ENCODE measurements at regions not wholly inside any gene's neighbourhood (a gene's known extent, or its start where the extent isn't known, plus 50 kb on each side); places are given as distances from the start of the nearest gene placed in this dataset.

GRCh38 chr13:107239213-107239612 lies 671.3 kb upstream of the ARGLU1 start:
- no peaks in the 10 kb centered on the region for H3K36me3 Mint-ChIP-seq (ENCODE audit: insufficient read depth)
- no peaks in the 10 kb centered on the region for H3K4me1 Mint-ChIP-seq (ENCODE audit: low read depth)
- H3K4me3 Mint-ChIP-seq (ENCODE audit: low read depth): no peak overlapping the region
- no peak for DNase-seq (ENCODE audit: low spot score, unreplicated experiment)
- peaks cover 4% of the 10 kb centered on the region for H3K27me3 Mint-ChIP-seq
- no peak overlapping the region for H3K27ac Mint-ChIP-seq
- no peaks in the 10 kb centered on the region for H3K9me3 Mint-ChIP-seq (ENCODE audit: low read depth)
- no peak for TF ChIP-seq CTCF (IDR thresholded peaks at IDR 0.05; ENCODE audit: unreplicated experiment)

- H3K4me1 Mint-ChIP-seq (ENCODE audit: low read depth): no peaks in the 10 kb centered on the region
- H3K4me3 Mint-ChIP-seq (ENCODE audit: low read depth): no peak overlapping the region
- no peak for DNase-seq (ENCODE audit: low spot score, unreplicated experiment)
- H3K27me3 Mint-ChIP-seq: peaks cover 4% of the 10 kb centered on the region
- H3K36me3 Mint-ChIP-seq (ENCODE audit: insufficient read depth): no peaks in the 10 kb centered on the region
- H3K27ac Mint-ChIP-seq: no peak overlapping the region
- TF ChIP-seq CTCF (IDR thresholded peaks at IDR 0.05; ENCODE audit: unreplicated experiment): no peak
- no peaks in the 10 kb centered on the region for H3K9me3 Mint-ChIP-seq (ENCODE audit: low read depth)
Measured at GRCh38 chr13:107238262-107238981, 670.5 kb upstream of the ARGLU1 start.

GRCh38 chr13:107234319-107235073 lies 666.6 kb upstream of the ARGLU1 start:
- DNase-seq (ENCODE audit: low spot score, unreplicated experiment): no peak
- H3K27ac Mint-ChIP-seq: no peak overlapping the region
- H3K4me1 Mint-ChIP-seq (ENCODE audit: low read depth): no peaks in the 10 kb centered on the region
- H3K9me3 Mint-ChIP-seq (ENCODE audit: low read depth): no peaks in the 10 kb centered on the region
- no peak for TF ChIP-seq CTCF (IDR thresholded peaks at IDR 0.05; ENCODE audit: unreplicated experiment)
- no peak overlapping the region for H3K4me3 Mint-ChIP-seq (ENCODE audit: low read depth)
- peaks cover 4% of the 10 kb centered on the region for H3K27me3 Mint-ChIP-seq
- H3K36me3 Mint-ChIP-seq (ENCODE audit: insufficient read depth): no peaks in the 10 kb centered on the region

GRCh38 chr13:107233541-107233940 lies 665.6 kb upstream of the ARGLU1 start:
- TF ChIP-seq CTCF (IDR thresholded peaks at IDR 0.05; ENCODE audit: unreplicated experiment): no peak
- no peaks in the 10 kb centered on the region for H3K36me3 Mint-ChIP-seq (ENCODE audit: insufficient read depth)
- H3K4me1 Mint-ChIP-seq (ENCODE audit: low read depth): no peaks in the 10 kb centered on the region
- no peak overlapping the region for H3K27ac Mint-ChIP-seq
- no peak for DNase-seq (ENCODE audit: low spot score, unreplicated experiment)
- no peak overlapping the region for H3K4me3 Mint-ChIP-seq (ENCODE audit: low read depth)
- H3K27me3 Mint-ChIP-seq: peaks cover 4% of the 10 kb centered on the region
- no peaks in the 10 kb centered on the region for H3K9me3 Mint-ChIP-seq (ENCODE audit: low read depth)

- no peak for DNase-seq (ENCODE audit: low spot score, unreplicated experiment)
- H3K4me1 Mint-ChIP-seq (ENCODE audit: low read depth): no peaks in the 10 kb centered on the region
- no peak overlapping the region for H3K27ac Mint-ChIP-seq
- H3K4me3 Mint-ChIP-seq (ENCODE audit: low read depth): no peak overlapping the region
- H3K9me3 Mint-ChIP-seq (ENCODE audit: low read depth): no peaks in the 10 kb centered on the region
- peaks cover 4% of the 10 kb centered on the region for H3K27me3 Mint-ChIP-seq
- no peak for TF ChIP-seq CTCF (IDR thresholded peaks at IDR 0.05; ENCODE audit: unreplicated experiment)
- no peaks in the 10 kb centered on the region for H3K36me3 Mint-ChIP-seq (ENCODE audit: insufficient read depth)
Measured at GRCh38 chr13:107231944-107232343, 664.0 kb upstream of the ARGLU1 start.

All from progenitor cell of endocrine pancreas (in vitro differentiated cells).